ENCODE measurements at regions not wholly inside any gene's neighbourhood (a gene's known extent, or its start where the extent isn't known, plus 50 kb on each side); places are given as distances from the start of the nearest gene placed in this dataset.

DNA sequence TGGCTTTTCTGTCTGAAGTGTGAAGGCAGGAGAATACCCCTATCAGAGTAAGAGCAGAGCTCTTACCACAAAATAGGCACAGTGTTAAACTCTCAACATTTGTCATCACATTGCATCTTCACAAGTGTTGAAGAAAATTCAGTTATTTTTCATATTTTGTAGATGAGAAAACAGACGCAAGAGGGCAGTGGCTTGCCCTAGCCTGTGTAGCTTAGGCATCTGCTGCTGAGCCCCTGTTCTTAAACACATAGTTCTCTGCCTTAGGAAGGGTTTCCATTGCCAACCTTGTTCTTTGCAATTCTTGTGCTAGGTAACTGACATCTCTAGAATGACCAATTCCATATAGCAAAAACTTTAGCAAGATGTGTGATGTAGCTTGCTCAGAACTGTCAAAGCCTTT is 112.7 kb upstream of the RMDN2 start:
- Histone ChIP-seq H3K36me3 (ENCODE audit: insufficient read depth, low read length) (no peaks in the 10 kb centered on the region), H3K27ac (ENCODE audit: low read depth, low read length) (no peak overlapping the region)
- WGBS = 89% methylated on average over 1 of the region's 1 CpG

GRCh38 chr2:37812941-37813730 is 112.0 kb upstream of the RMDN2 start:
- H3K27ac ChIP-seq (ENCODE audit: low read depth, low read length) = no peak overlapping the region
- no peaks in the 10 kb centered on the region for H3K27me3 ChIP-seq (ENCODE audit: insufficient read depth, low read length)
- H3K9ac ChIP-seq (ENCODE audit: low read depth, low read length) = no peak overlapping the region
- H3K4me3 ChIP-seq (ENCODE audit: low read length) = no peak overlapping the region
- peaks cover 2% of the 10 kb centered on the region; the same call in 1 of the 2 replicates for H3K9me3 ChIP-seq (ENCODE audit: insufficient read depth, low read depth, low read length)
- H3K36me3 ChIP-seq (ENCODE audit: insufficient read depth, low read length) = no peaks in the 10 kb centered on the region
- 96% methylated on average over 10 of the region's 10 CpGs for WGBS
- H3K4me1 ChIP-seq (ENCODE audit: insufficient read depth, low read length) = no peaks in the 10 kb centered on the region

More for the DNA sequence above, 112.7 kb upstream of the RMDN2 start:
- H3K9me3 ChIP-seq (ENCODE audit: insufficient read depth, low read depth, low read length) = peaks cover 9% of the 10 kb centered on the region; the same call in 1 of the 2 replicates
- H3K4me1 ChIP-seq (ENCODE audit: insufficient read depth, low read length) = no peaks in the 10 kb centered on the region
- no peaks in the 10 kb centered on the region for H3K27me3 ChIP-seq (ENCODE audit: insufficient read depth, low read length)
- no peak overlapping the region for H3K9ac ChIP-seq (ENCODE audit: low read depth, low read length)
- no peak overlapping the region for H3K4me3 ChIP-seq (ENCODE audit: low read length)

- H3K27me3 ChIP-seq (ENCODE audit: insufficient read depth, low read length) = no peaks in the 10 kb centered on the region
- H3K4me3 ChIP-seq (ENCODE audit: low read length) = no peak overlapping the region
- no peaks in the 10 kb centered on the region for H3K4me1 ChIP-seq (ENCODE audit: insufficient read depth, low read length)
- H3K9ac ChIP-seq (ENCODE audit: low read depth, low read length) = no peak overlapping the region
- H3K9me3 ChIP-seq (ENCODE audit: insufficient read depth, low read depth, low read length) = no peaks in the 10 kb centered on the region
- 93% methylated on average over 8 of the region's 8 CpGs for WGBS
- H3K27ac ChIP-seq (ENCODE audit: low read depth, low read length) = no peak overlapping the region
- H3K36me3 ChIP-seq (ENCODE audit: insufficient read depth, low read length) = no peaks in the 10 kb centered on the region
These were observed 109.1 kb upstream of the RMDN2 start for GRCh38 chr2:37816036-37816435.

- 95% methylated on average over 11 of the region's 11 CpGs for WGBS
- H3K9ac ChIP-seq (ENCODE audit: low read depth, low read length) = no peak overlapping the region
- no peak overlapping the region for H3K4me3 ChIP-seq (ENCODE audit: low read length)
- H3K36me3 ChIP-seq (ENCODE audit: insufficient read depth, low read length) = no peaks in the 10 kb centered on the region
- no peak overlapping the region for H3K27ac ChIP-seq (ENCODE audit: low read depth, low read length)
- no peaks in the 10 kb centered on the region for H3K27me3 ChIP-seq (ENCODE audit: insufficient read depth, low read length)
- no peaks in the 10 kb centered on the region for H3K9me3 ChIP-seq (ENCODE audit: insufficient read depth, low read depth, low read length)
- no peaks in the 10 kb centered on the region for H3K4me1 ChIP-seq (ENCODE audit: insufficient read depth, low read length)
These were observed 108.4 kb upstream of the RMDN2 start for GRCh38 chr2:37816686-37817085.

- H3K4me1 ChIP-seq (ENCODE audit: insufficient read depth, low read length) = no peaks in the 10 kb centered on the region
- H3K9ac ChIP-seq (ENCODE audit: low read depth, low read length) = no peak overlapping the region
- no peaks in the 10 kb centered on the region for H3K27me3 ChIP-seq (ENCODE audit: insufficient read depth, low read length)
- H3K9me3 ChIP-seq (ENCODE audit: insufficient read depth, low read depth, low read length) = no peaks in the 10 kb centered on the region
- H3K36me3 ChIP-seq (ENCODE audit: insufficient read depth, low read length) = no peaks in the 10 kb centered on the region
- WGBS = 76% methylated on average over 2 of the region's 2 CpGs
- no peak overlapping the region for H3K4me3 ChIP-seq (ENCODE audit: low read length)
- H3K27ac ChIP-seq (ENCODE audit: low read depth, low read length) = no peak overlapping the region
These were observed 105.9 kb upstream of the RMDN2 start for GRCh38 chr2:37819186-37819585.

DNA sequence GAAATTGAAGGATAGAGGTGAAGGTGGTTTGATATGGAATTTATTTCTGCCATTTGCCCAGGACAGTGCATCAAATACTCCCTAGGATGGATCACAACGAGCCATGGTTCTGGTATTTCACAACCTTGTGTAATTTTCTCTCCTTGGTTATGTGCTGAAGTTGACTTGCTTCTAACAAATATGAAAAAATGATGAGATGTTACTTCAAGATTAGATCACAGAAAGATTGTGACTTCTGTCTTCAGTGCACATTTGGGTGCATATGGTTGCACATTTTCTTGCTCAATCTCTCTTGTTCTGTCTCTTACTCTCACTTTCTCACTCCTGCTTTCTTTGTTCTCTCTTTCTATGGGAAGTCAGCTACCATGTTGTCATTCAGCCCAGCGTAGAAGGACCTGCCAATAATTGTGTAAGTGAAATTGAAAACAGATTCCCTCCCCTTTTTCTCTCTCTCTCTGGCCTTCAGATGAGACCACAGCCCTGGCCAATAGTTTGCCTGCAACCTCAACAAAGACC is 104.6 kb upstream of the RMDN2 start:
- H3K27ac ChIP-seq (ENCODE audit: low read depth, low read length) = no peak overlapping the region
- no peaks in the 10 kb centered on the region for H3K9me3 ChIP-seq (ENCODE audit: insufficient read depth, low read depth, low read length)
- no peak overlapping the region for H3K9ac ChIP-seq (ENCODE audit: low read depth, low read length)
- 90% methylated on average over 1 of the region's 2 CpGs for WGBS
- H3K4me1 ChIP-seq (ENCODE audit: insufficient read depth, low read length) = no peaks in the 10 kb centered on the region
- H3K4me3 ChIP-seq (ENCODE audit: low read length) = no peak overlapping the region
- H3K36me3 ChIP-seq (ENCODE audit: insufficient read depth, low read length) = no peaks in the 10 kb centered on the region
- no peaks in the 10 kb centered on the region for H3K27me3 ChIP-seq (ENCODE audit: insufficient read depth, low read length)

DNA sequence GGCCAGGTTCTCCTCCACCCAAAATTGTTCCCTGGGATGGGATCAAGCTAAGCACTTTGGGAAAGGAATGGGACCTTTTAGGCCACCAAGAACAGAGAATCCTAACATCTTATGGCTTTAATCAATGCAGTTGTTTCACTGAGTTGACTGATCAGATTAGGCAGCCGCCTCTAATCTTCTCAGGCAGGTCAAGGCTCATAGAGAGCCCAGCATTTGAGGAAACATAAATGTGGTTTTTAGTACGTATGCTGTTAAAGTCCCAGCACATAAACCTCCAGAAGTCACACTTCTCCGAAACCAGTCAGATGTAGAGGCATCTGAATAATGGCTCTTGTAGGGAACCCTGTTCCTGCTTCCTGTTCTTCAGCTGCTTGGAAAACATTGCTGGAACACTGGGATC is 99.5 kb upstream of the RMDN2 start:
- H3K4me3 ChIP-seq (ENCODE audit: low read length) = no peak overlapping the region
- no peaks in the 10 kb centered on the region for H3K36me3 ChIP-seq (ENCODE audit: insufficient read depth, low read length)
- H3K4me1 ChIP-seq (ENCODE audit: insufficient read depth, low read length) = no peaks in the 10 kb centered on the region; the same call in 1 of the 2 replicates
- 62% methylated on average over 3 of the region's 3 CpGs for WGBS
- H3K9me3 ChIP-seq (ENCODE audit: insufficient read depth, low read depth, low read length) = no peaks in the 10 kb centered on the region
- no peaks in the 10 kb centered on the region for H3K27me3 ChIP-seq (ENCODE audit: insufficient read depth, low read length)
- no peak overlapping the region for H3K27ac ChIP-seq (ENCODE audit: low read depth, low read length)
- H3K9ac ChIP-seq (ENCODE audit: low read depth, low read length) = no peak overlapping the region

GRCh38 chr2:37826611-37827010 is 98.5 kb upstream of the RMDN2 start:
- Histone ChIP-seq H3K9ac (ENCODE audit: low read depth, low read length) (no peak overlapping the region), H3K4me1 (ENCODE audit: insufficient read depth, low read length) (no peaks in the 10 kb centered on the region; the same call in 1 of the 2 replicates), H3K4me3 (ENCODE audit: low read length) (no peak overlapping the region), H3K27me3 (ENCODE audit: insufficient read depth, low read length) (no peaks in the 10 kb centered on the region), H3K9me3 (ENCODE audit: insufficient read depth, low read depth, low read length) (no peaks in the 10 kb centered on the region), H3K27ac (ENCODE audit: low read depth, low read length) (no peak overlapping the region), H3K36me3 (ENCODE audit: insufficient read depth, low read length) (no peaks in the 10 kb centered on the region)
- WGBS = 97% methylated on average over 4 of the region's 4 CpGs

DNA sequence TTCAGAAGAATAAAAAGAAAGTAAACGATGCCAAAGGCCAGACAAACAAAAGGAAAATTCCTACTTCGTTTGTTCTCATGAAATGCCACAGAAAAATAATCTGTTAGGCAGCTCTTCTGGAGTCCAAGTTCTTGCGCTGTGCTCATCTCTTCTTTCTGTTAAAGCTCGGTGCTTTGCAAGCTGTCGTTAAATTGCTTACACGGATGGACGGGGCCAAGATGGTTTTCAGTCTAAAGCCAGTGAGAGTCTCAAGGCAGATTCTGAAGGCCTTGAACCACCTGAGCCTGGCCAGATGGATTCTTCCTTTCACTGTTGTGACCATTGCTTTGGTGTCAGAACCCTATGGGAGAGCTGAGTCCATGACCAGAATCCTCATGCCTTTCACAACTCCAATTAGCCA is 97.6 kb upstream of the RMDN2 start:
- Histone ChIP-seq H3K36me3 (ENCODE audit: insufficient read depth, low read length) (no peaks in the 10 kb centered on the region), H3K9ac (ENCODE audit: low read depth, low read length) (no peak overlapping the region), H3K4me1 (ENCODE audit: insufficient read depth, low read length) (no peaks in the 10 kb centered on the region; the same call in 1 of the 2 replicates), H3K9me3 (ENCODE audit: insufficient read depth, low read depth, low read length) (no peaks in the 10 kb centered on the region), H3K27me3 (ENCODE audit: insufficient read depth, low read length) (no peaks in the 10 kb centered on the region), H3K4me3 (ENCODE audit: low read length) (no peak overlapping the region), H3K27ac (ENCODE audit: low read depth, low read length) (no peak overlapping the region)
- 95% methylated on average over 7 of the region's 7 CpGs for WGBS

DNA sequence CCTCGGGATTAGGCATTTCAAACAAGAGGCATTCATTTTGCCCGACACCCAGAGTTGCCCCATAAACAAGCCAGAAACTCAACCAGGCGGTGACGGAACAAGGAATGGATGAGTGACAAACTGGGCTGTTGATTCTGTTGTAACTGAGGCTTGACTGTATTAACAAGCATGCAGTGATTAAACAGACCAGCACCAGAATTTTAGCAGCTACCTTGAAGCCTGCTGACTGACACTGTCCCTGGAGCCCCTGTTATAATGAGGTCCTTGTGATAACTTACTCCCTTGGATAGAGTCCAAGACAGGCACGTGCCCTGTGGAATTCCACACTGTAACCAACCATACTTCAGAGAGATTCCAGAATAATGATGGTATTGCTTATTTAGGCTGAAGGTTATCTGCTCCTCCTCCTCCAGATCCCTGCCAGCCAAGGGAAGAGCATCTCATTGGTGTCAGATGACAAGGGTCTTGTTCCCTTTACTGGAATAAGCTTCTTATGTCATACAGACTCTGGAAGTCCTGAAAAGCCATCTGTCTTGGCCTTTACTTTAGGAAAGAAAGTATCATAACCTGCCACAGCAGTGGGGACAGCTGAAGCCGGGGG is 97.1 kb upstream of the RMDN2 start:
- Histone ChIP-seq H3K9ac (ENCODE audit: low read depth, low read length) (no peak overlapping the region), H3K27ac (ENCODE audit: low read depth, low read length) (no peak overlapping the region), H3K36me3 (ENCODE audit: insufficient read depth, low read length) (no peaks in the 10 kb centered on the region), H3K4me1 (ENCODE audit: insufficient read depth, low read length) (no peaks in the 10 kb centered on the region; the same call in 1 of the 2 replicates), H3K9me3 (ENCODE audit: insufficient read depth, low read depth, low read length) (no peaks in the 10 kb centered on the region), H3K4me3 (ENCODE audit: low read length) (no peak overlapping the region), H3K27me3 (ENCODE audit: insufficient read depth, low read length) (no peaks in the 10 kb centered on the region)
- 85% methylated on average over 6 of the region's 6 CpGs for WGBS

DNA sequence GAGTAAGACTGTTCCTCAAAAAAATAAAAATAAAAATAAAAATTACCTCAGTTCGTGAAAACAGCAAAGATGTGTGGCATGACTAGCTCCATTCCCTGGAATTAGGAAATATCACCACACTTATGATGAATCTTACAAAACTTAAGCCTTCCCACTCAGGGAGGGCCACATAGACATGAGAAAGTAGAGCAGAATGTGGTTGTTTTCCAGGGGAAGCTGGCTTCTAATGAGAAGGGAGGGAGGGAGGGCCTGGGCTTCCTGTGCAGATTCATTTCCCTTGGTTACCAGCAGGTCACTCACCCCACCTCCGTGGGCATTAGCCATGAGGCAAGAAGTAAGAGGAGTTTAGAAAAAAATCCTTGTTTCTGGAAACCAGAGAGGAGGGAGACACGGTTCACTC is 95.9 kb upstream of the RMDN2 start:
- 63% methylated on average over 2 of the region's 3 CpGs for WGBS
- H3K4me1 ChIP-seq (ENCODE audit: insufficient read depth, low read length) = no peaks in the 10 kb centered on the region; the same call in 1 of the 2 replicates
- H3K9me3 ChIP-seq (ENCODE audit: insufficient read depth, low read depth, low read length) = no peaks in the 10 kb centered on the region
- H3K4me3 ChIP-seq (ENCODE audit: low read length) = no peak overlapping the region
- no peaks in the 10 kb centered on the region for H3K36me3 ChIP-seq (ENCODE audit: insufficient read depth, low read length)
- no peaks in the 10 kb centered on the region for H3K27me3 ChIP-seq (ENCODE audit: insufficient read depth, low read length)
- H3K27ac ChIP-seq (ENCODE audit: low read depth, low read length) = no peak overlapping the region
- no peak overlapping the region for H3K9ac ChIP-seq (ENCODE audit: low read depth, low read length)

All from HUES64 (cell line).